GOT3 (cell line): ENCODE measurements at regions not wholly inside any gene's neighbourhood (a gene's known extent, or its start where the extent isn't known, plus 50 kb on each side); places are given as distances from the start of the nearest gene placed in this dataset.
"Not testable (repeated sequence)": the region's sequence is repeated elsewhere in the genome, so short reads cannot be mapped to it uniquely, and the experiment has no call there.

Experiments
- DNase-seq: peaks from one replicate; lab custom pipeline; 2025; ENCODE audit warnings: mixed read lengths; lab: John Stamatoyannopoulos, UW

GRCh38 chr11:109480251-109480650 lies 58.3 kb downstream of the C11orf87 start:
- no peak for DNase-seq

GRCh38 chr11:109486129-109486528 lies 64.1 kb downstream of the C11orf87 start:
- DNase-seq = no peak

GRCh38 chr11:109490953-109491635 lies 69.1 kb downstream of the C11orf87 start:
- no peak for DNase-seq

GRCh38 chr11:109506115-109506514 lies 84.1 kb downstream of the C11orf87 start:
- no peak for DNase-seq

DNA sequence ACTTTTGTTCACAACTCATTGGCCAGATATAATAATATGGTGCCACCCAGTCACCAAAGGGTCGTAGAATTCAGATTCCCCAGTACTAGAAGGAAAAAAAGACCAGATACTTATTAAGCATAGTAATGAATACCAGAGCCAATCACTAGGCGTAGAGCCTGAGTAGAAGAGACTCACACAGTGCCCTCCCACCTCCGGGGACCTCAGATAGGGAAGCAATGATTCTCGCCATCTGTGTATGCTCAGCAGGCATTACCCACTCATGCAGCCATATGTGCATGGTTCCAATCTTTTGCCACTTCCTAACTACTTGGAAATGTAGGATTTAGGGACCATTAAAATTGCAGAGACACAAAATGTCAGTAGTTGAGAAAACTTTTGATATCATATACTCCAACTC lies 85.3 kb downstream of the C11orf87 start:
- no peak for DNase-seq

DNA sequence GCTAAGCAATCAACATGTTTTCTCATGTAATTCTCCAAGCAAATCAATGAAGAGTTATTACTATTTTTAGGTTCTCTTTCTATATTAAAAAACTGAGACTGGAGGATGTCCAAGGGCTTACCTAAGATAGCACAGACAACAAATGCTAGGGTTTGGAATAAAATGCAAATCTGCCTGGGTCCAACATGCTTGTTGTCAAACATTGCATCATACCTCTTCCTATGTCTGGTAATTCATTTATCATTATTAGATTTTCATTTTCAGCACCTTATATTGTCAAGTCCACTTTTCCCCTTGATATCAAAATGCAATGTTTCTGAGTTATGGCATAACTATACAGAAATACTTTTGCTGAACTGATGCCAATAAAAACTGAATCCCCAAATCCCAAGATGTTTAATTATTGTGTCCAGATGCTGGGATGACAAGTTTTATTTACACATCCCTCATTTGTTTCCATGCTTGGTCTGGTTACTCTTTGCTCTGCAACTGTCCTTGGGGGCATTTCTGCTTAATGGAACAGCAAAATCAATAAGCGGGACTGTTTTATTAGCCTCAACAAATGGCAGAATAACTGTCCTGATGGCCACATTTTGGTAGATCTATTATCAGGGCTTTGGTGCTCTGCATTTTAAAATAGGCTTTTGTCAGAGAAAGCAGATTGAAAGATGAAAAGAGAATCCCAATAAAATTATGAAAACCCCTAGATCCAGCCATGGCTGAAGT lies 86.0 kb downstream of the C11orf87 start:
- DNase-seq = no peak

GRCh38 chr11:109508943-109509342 lies 87.0 kb downstream of the C11orf87 start:
- DNase-seq = no peak

GRCh38 chr11:109510316-109510715 lies 88.3 kb downstream of the C11orf87 start:
- no peak for DNase-seq

GRCh38 chr11:109511598-109511997 lies 89.6 kb downstream of the C11orf87 start:
- DNase-seq = no peak

DNA sequence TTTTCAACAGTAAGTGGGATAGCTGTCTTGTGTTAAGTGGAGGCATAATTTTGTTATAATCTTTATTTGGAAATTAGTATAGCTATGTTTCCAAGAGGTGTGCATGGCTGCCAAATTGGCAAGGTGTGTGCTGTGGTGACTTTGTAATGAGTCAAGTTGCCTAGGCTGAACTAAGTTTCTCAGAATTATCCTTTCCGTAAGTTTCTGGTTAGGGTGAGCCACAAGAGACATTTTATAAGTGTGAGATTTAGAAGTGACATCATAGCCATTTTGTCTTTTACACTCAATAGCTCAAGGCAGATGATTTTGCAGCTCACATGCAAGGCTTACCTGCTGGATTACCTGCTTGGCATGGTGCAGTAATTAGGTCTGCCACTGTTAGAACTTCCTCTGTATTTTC lies 90.3 kb downstream of the C11orf87 start:
- DNase-seq = no peak

DNA sequence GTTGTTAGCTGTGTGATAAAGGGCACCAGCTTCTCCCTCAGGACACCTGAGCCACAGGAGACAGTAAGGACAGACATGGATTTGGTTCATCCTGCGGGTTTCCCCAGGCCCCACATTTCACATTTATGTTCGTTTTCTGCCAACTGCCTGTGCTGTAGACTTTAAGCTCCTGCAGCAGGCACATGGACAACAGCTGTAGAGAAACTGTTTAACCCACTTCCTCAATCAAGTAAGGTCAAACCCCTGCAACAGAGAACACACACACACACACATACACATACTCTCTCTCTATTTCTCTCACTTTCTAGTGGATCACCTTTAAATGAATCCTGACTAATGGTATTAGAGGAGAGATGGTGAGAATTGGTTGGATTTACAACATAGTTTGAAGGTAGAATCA lies 90.7 kb downstream of the C11orf87 start:
- DNase-seq = no peak

DNA sequence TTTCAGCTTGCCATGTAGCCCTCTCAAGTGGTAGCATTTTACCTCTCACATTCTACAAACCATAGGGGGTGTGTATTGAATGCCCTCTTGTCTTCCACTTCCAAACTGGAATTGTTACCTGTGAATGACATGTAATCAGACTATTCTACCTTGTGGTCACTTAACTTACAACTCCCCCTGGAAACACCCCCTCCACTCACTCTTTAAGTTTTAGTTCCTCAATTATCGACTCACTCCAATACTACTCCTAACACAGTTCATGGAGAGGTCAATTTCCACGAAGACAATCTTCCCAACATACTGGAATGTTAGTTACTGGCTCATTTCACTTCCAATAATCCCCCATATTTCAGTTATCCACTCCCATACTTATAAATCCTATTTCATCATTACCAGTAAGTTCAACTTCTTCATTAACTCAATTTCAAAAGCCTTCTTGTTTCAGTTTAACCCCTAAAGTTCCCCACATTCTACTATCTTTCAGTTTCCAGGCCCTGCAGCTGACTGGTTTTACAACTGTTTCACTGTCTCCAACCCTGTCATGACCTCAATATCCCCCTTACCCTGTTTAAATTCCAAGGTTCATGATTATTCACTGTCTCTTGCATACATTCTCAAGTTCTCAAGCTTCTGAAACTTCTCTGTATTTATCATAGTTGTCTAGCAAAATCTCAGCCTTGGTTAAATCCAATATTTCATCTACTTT lies 92.5 kb downstream of the C11orf87 start:
- DNase-seq = no peak

- DNase-seq = no peak
These were observed 97.3 kb downstream of the C11orf87 start for GRCh38 chr11:109519253-109519652.

DNA sequence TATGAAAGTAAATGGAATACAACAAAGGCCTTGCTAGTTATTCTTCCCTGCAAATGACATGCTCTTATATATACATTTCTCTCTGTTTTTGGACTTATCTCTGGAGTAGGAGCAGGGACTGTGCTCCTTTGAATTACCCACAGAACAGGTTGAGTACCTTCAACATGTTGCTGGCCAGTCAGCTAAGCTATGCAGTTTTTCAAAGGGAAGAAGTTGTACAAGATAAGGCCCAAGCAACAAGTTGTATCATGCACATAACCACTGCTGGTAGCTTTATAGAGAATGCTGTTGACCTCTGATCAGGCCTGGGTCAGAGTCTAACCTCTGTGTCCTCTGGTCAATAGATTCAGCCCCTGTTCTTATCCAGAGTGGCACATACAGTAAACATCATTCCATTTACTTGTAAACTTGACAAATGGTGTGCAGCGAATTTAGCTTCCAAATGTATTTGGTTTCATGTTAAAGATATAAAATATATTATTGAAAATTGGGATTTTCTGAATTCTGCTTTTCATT lies 99.6 kb downstream of the C11orf87 start:
- DNase-seq = no peak

DNA sequence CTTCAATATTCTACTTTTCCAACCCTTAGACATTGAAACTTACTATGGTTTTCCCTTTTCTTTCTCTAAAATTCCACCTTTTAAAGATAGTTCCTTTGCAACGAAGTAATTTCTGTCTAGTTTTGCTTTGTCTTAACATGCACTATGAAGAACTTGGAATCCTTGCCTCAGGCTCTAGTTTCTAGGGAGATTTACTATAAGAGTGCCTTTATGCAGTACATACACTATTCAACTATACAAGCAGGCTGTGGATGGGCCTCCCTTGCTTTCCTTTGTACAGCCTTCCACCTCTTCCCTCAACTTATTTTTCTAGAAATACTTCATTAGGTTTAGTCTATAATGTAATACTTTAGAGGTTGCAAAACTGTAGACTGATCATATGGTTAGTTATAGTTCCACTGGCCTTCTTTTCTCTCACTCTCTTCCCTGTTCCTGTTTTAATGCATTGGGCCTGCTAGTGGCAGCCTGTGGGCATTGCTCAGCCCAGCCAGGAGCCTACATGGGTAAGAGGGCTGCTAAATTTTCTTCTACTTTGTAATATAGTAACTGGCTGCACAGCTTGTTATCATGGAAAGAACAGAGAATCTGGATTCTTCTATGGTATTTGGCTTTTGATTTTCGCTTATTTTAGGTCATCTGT lies 100.2 kb downstream of the C11orf87 start:
- DNase-seq = no peak

GRCh38 chr11:109525636-109526035 lies 103.6 kb downstream of the C11orf87 start:
- not testable (repeated sequence) for DNase-seq

DNA sequence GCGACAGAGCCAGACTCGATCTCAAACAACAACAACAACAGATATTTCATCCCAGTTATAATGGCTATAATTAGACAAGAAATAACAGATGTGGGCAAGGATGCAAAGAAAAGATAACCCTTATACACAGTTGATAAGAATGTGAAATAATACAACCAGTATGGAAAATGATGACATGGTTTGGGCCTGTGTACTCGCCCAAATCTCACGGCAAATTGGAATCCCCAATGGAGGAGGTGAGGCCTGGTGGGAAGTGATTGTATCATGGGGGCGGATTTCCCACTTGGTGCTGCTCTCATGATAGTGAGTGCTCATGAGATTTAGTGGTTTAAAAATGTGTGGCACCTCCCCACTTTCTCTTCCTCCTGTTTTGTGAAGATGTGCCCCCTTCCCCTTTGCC lies 104.1 kb downstream of the C11orf87 start:
- DNase-seq = no peak

- DNase-seq = no peak
These were observed 104.9 kb downstream of the C11orf87 start for GRCh38 chr11:109526931-109527330.

GRCh38 chr11:109527496-109527895 lies 105.5 kb downstream of the C11orf87 start:
- no peak for DNase-seq

- no peak for DNase-seq
These were observed 125.5 kb downstream of the C11orf87 start for GRCh38 chr11:109547356-109548027.

- DNase-seq = no peak
These were observed 130.4 kb downstream of the C11orf87 start for GRCh38 chr11:109552376-109552775.

- no peak for DNase-seq
These were observed 131.3 kb downstream of the C11orf87 start for GRCh38 chr11:109553284-109553683.
